Endothelial cell of umbilical vein (primary cell): ENCODE measurements at regions not wholly inside any gene's neighbourhood (a gene's known extent, or its start where the extent isn't known, plus 50 kb on each side); places are given as distances from the start of the nearest gene placed in this dataset.

Experiments
- EZH2 ChIP-seq: IDR thresholded peaks from 2 replicates; pipeline ENCODE4 v1.6.1; 2012; ENCODE audit warnings: borderline replicate concordance, low read depth, mild to moderate bottlenecking, moderate library complexity, low read length, inconsistent platforms; ENCODE audit not compliant: severe bottlenecking
- POLR2A ChIP-seq: IDR thresholded peaks from 2 replicates; pipeline ENCODE4 v1.6.1; 2012; ENCODE audit warnings: low read depth, mild to moderate bottlenecking, control low read depth, low read length
- TF ChIP-seq, protein P1 (sequence below), 2 donors: IDR thresholded peaks; 1 replicate in 1 of 2; 2 replicates in 1 of 2; pipeline ENCODE4 v1.5.1; 2011; ENCODE audit warnings: low read length in 2 of 2, mild to moderate bottlenecking in 2 of 2, moderate library complexity in 2 of 2, control low read depth in 1 of 2, inconsistent platforms in 1 of 2, low read depth in 1 of 2; ENCODE audit not compliant: insufficient read depth in 1 of 2; ENCODE audit errors: extremely low read depth in 1 of 2

DNA sequence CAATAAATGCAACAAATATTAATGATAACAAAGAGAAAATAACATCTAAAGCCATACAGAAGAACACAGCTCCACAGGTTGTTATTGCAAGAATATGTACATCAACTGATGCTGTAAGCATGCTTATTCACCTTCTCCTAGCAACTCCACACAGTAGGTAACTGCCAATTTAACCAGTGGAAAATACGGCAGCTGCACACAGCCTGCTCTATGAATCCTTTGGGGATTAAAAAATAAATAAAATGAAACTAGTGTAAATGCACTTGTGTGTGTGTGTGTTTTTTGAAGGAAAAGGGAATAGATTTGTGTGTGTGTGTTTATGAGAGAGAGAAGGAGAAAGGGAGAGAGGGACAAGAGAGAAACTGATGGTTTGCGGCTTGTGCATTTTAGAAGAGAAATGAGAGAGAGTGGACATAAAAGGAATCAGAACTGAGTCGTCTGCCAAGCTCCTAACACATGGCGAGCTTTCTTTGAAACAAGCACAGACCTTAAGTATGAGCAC lies 96.2 kb upstream of the PDE1A start:
- TF ChIP-seq, protein P1, sequence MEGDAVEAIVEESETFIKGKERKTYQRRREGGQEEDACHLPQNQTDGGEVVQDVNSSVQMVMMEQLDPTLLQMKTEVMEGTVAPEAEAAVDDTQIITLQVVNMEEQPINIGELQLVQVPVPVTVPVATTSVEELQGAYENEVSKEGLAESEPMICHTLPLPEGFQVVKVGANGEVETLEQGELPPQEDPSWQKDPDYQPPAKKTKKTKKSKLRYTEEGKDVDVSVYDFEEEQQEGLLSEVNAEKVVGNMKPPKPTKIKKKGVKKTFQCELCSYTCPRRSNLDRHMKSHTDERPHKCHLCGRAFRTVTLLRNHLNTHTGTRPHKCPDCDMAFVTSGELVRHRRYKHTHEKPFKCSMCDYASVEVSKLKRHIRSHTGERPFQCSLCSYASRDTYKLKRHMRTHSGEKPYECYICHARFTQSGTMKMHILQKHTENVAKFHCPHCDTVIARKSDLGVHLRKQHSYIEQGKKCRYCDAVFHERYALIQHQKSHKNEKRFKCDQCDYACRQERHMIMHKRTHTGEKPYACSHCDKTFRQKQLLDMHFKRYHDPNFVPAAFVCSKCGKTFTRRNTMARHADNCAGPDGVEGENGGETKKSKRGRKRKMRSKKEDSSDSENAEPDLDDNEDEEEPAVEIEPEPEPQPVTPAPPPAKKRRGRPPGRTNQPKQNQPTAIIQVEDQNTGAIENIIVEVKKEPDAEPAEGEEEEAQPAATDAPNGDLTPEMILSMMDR (IDR thresholded peaks at IDR 0.05; ENCODE audit: extremely low read depth in 1 of 2, insufficient read depth in 1 of 2, low read depth in 1 of 2, low read length in 2 of 2): no peak
- no peak for TF ChIP-seq EZH2
- TF ChIP-seq POLR2A: no peak
